Vagina (tissue), 2 donors: ENCODE measurements at regions not wholly inside any gene's neighbourhood (a gene's known extent, or its start where the extent isn't known, plus 50 kb on each side); places are given as distances from the start of the nearest gene placed in this dataset.

Source experiments
- CTCF ChIP-seq, 3 experiments: fragments of 450-650 bp in 2 of 3; fragments of 200-600 bp in 1 of 3; sonication (generic) in 1 of 3; IDR thresholded peaks; one replicate each; pipeline ENCODE4 v1.5.1; 2017 to 2019; ENCODE audit warnings: antibody characterized with exemption in 3 of 3, mild to moderate bottlenecking in 2 of 3, moderate library complexity in 2 of 3
- POLR2A ChIP-seq, 2 donors: fragments of 450-650 bp; IDR thresholded peaks; one replicate each; pipeline ENCODE4 v1.6.1; 2017; ENCODE audit warnings: antibody characterized with exemption in 2 of 2, mild to moderate bottlenecking in 2 of 2, moderate library complexity in 2 of 2
- POLR2AphosphoS5 ChIP-seq, 2 donors: sonication (generic); formaldehyde crosslinking; IDR thresholded peaks; one replicate each; pipeline ENCODE4 v1.9.0; 2017; ENCODE audit warnings: antibody characterized with exemption in 2 of 2, mild to moderate bottlenecking in 2 of 2, low read depth in 1 of 2; ENCODE audit not compliant: insufficient read depth in 1 of 2

- TF ChIP-seq CTCF (IDR thresholded peaks at IDR 0.05) (no peak), POLR2A (IDR thresholded peaks at IDR 0.05) (no peak), POLR2AphosphoS5 (IDR thresholded peaks at IDR 0.05; ENCODE audit: insufficient read depth in 1 of 2, low read depth in 1 of 2) (no peak)
These were observed 350.7 kb downstream of the RMST start for GRCh38 chr12:97813301-97813700.
